Immature natural killer cell (primary cell): ENCODE measurements at regions not wholly inside any gene's neighbourhood (a gene's known extent, or its start where the extent isn't known, plus 50 kb on each side); places are given as distances from the start of the nearest gene placed in this dataset.
A peak's percentile ranks its signal among the peaks of the same experiment; 100 is the strongest.

Experiments
- DNase-seq, 3 donors: peaks; one replicate each; pipeline ENCODE4 v3.0.0; 2022; ENCODE audit warnings: mixed read lengths in 1 of 3
- H3K27ac Mint-ChIP-seq, 6 donors: one replicate each; pipeline ENCODE4 v1.8.0; 2020; ENCODE audit warnings: mixed read lengths in 6 of 6, mild to moderate bottlenecking in 5 of 6, inconsistent platforms in 4 of 6, moderate library complexity in 3 of 6
- H3K27me3 Mint-ChIP-seq, 3 donors: one replicate each; pipeline ENCODE4 v1.8.0; 2020 to 2021; ENCODE audit warnings: low read depth in 3 of 3, mild to moderate bottlenecking in 3 of 3, mixed read lengths in 3 of 3, moderate library complexity in 3 of 3, inconsistent platforms in 1 of 3
- H3K36me3 Mint-ChIP-seq, 3 donors: one replicate each; pipeline ENCODE4 v1.8.0; 2020; ENCODE audit warnings: mixed read lengths in 3 of 3, inconsistent platforms in 2 of 3, mild to moderate bottlenecking in 2 of 3
- H3K4me1 Mint-ChIP-seq, 2 donors: one replicate each; pipeline ENCODE4 v1.8.0; 2020; ENCODE audit warnings: inconsistent platforms in 2 of 2, mild to moderate bottlenecking in 2 of 2, mixed read lengths in 2 of 2, moderate library complexity in 1 of 2
- H3K4me3 Mint-ChIP-seq, 5 donors: one replicate each; pipeline ENCODE4 v1.8.0; 2020; ENCODE audit warnings: mild to moderate bottlenecking in 5 of 5, mixed read lengths in 5 of 5, inconsistent platforms in 3 of 5, moderate library complexity in 3 of 5
- H3K9me3 Mint-ChIP-seq, 6 donors: one replicate each; pipeline ENCODE4 v1.8.0; 2020; ENCODE audit warnings: mild to moderate bottlenecking in 6 of 6, mixed read lengths in 6 of 6, inconsistent platforms in 4 of 6, moderate library complexity in 3 of 6

- Mint-ChIP-seq H3K27ac (peak overlapping the region; percentile 79 to 97 (median 92)), H3K4me1 (peaks cover 42 to 73% of the 10 kb centered on the region in 2 donors), H3K4me3 (peak overlapping the region; percentile 78 to 87 (median 84)), H3K9me3 (no peaks in the 10 kb centered on the region), H3K27me3 (peaks cover 0 to 16% (median 6%) of the 10 kb centered on the region in 3 donors), H3K36me3 (no peaks in the 10 kb centered on the region)
- peak in 1 of 3 donors; percentile 15 for DNase-seq
These were observed 81.5 kb upstream of the PPARA start for GRCh38 chr22:46068593-46069491.

DNA sequence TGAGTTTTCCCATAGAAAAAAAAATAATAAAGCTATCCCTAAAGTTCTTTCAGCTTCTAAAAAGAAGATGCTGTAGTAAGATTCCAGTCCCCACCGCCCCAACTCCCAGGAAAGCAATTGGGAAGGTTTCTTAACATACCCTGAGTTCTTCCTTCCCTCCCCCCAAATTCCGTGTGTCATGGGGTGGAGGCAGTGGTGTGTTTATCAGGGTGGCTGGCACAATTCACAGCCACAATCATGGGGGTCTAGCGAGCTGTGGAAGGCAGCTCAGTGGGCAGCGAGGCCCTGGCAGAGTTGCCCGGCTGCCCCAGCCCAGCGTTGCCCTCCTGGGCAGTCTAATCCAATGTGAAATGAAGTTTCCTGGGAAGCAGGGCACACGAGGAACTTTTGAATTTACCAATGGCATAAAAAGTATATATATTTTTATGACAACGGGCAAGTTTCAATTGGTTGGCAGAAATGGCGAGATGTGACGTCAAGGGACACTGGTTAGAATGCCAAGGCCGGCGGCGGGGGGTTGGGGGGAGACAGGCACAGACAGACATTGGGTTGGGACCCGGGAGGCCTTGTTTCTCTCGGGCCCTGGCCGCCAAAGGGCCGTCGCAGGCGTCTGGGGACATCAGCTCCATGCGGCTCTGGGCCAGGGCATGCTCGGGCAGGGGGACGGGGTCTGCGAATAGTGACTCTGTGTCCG, 80.7 kb upstream of the PPARA start:
- Mint-ChIP-seq H3K4me3 (peak overlapping the region; percentile 78 to 87 (median 84)), H3K27me3 (peaks cover 0 to 16% (median 6%) of the 10 kb centered on the region in 3 donors), H3K9me3 (no peaks in the 10 kb centered on the region), H3K36me3 (no peaks in the 10 kb centered on the region), H3K27ac (peak overlapping the region; percentile 79 to 97 (median 92)), H3K4me1 (peaks cover 49 to 76% of the 10 kb centered on the region in 2 donors)
- DNase-seq, result peak; percentile 41 to 59 (median 56)

GRCh38 chr22:46070215-46070802, 80.0 kb upstream of the PPARA start:
- Mint-ChIP-seq H3K9me3 (no peaks in the 10 kb centered on the region), H3K4me1 (peaks cover 51 to 76% of the 10 kb centered on the region in 2 donors), H3K27me3 (peaks cover 0 to 16% (median 6%) of the 10 kb centered on the region in 3 donors), H3K27ac (peak overlapping the region in 4 of 6 donors; percentile 79 to 90 (median 83)), H3K4me3 (peak overlapping the region; percentile 78 to 87 (median 84)), H3K36me3 (no peaks in the 10 kb centered on the region)
- no peak for DNase-seq

DNA sequence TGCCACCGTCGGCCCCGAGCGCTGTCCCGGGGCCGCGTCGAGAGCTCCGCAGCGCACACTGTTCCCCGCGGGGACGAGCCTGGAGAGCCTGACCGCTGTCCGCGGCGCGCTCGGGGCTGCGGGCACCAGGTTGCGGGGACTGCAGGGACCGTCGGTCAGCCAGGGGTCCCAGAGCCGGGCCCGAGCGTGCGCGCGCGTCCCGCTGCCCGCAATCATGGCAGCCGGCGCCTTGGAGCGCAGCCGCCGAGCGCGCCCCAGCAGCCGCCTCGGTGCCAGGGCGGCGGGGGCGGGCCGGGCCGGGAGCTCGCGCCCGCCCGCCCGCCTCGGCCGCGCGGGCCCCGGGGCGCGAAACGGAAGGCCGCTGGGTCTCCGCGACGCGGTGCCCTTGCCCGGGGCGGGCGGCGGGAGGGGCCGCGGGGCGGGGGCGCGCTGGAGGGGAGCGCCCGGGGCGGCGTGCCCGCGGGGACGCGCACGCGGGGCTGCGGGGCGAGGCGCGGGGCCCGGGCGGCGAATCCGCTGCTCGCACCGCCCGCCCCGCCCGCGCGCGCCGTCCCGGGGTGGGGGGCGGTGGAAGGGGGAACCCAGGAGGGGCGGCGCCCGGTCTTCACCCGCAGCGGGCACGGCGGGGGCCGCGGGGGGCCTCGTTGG, 79.4 kb upstream of the PPARA start:
- H3K4me3 Mint-ChIP-seq, result peak overlapping the region in 2 of 5 donors; percentile 78 to 84
- H3K27ac Mint-ChIP-seq, result no peak overlapping the region
- peaks cover 0 to 16% (median 6%) of the 10 kb centered on the region in 3 donors for H3K27me3 Mint-ChIP-seq
- H3K9me3 Mint-ChIP-seq, result no peaks in the 10 kb centered on the region
- H3K36me3 Mint-ChIP-seq, result no peaks in the 10 kb centered on the region
- DNase-seq, result peak; percentile 49 to 55 (median 53)
- peaks cover 57 to 76% of the 10 kb centered on the region in 2 donors for H3K4me1 Mint-ChIP-seq

- H3K36me3 Mint-ChIP-seq, result no peaks in the 10 kb centered on the region
- peak overlapping the region in 2 of 6 donors; percentile 58 to 77 for H3K27ac Mint-ChIP-seq
- peaks cover 0 to 16% (median 8%) of the 10 kb centered on the region in 3 donors for H3K27me3 Mint-ChIP-seq
- H3K4me1 Mint-ChIP-seq, result peaks cover 60 to 76% of the 10 kb centered on the region in 2 donors
- peak overlapping the region; percentile 73 to 86 (median 81) for H3K4me3 Mint-ChIP-seq
- H3K9me3 Mint-ChIP-seq, result no peaks in the 10 kb centered on the region
- DNase-seq, result peak; percentile 39 to 42 (median 40)
These were observed 78.7 kb upstream of the PPARA start for GRCh38 chr22:46071451-46072109.

DNA sequence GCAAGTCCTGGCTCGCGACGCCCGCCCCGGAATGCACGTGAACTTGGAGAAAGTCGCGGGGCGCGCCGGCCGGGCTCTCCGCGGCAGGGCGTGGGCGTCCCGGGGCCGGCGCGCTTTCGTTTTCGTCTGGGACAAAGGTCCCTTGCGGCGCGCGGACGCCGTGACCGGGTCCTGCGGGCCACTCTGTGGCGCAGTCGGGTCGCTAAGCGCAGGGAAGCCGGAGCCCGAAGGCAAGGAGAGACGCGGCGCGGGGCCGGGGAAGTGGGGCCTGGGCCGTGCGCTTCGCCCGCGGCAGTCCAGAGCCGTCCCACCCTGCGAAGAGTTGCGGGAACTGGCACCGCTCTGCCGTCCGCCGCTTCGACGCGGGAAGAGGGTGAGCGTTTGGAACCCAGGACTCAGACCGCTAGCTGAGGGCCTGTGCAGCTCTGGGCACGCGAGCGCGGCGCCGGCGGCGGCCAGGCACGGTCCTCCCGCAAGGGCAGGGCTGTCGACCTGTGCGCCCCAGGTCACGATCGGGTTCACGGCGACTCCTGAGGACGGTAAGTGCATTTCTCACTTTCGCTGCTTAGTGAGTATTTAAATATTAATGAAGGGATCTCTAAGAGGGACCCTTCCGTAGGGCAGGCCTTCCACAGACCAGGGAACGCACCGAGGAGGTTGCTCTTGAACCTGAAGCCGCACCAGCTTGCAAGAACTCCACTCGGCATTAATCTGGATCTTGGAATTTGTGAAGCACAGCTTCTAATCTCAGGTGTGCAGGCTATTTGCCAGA, 78.0 kb upstream of the PPARA start:
- Mint-ChIP-seq H3K36me3 (no peaks in the 10 kb centered on the region), H3K27ac (peak overlapping the region; percentile 29 to 81 (median 64)), H3K27me3 (peaks cover 0 to 16% (median 8%) of the 10 kb centered on the region in 3 donors), H3K9me3 (no peaks in the 10 kb centered on the region), H3K4me1 (peaks cover 54 to 76% of the 10 kb centered on the region in 2 donors), H3K4me3 (peak overlapping the region; percentile 81 to 85 (median 83))
- peak; percentile 35 to 53 (median 51) for DNase-seq

DNA sequence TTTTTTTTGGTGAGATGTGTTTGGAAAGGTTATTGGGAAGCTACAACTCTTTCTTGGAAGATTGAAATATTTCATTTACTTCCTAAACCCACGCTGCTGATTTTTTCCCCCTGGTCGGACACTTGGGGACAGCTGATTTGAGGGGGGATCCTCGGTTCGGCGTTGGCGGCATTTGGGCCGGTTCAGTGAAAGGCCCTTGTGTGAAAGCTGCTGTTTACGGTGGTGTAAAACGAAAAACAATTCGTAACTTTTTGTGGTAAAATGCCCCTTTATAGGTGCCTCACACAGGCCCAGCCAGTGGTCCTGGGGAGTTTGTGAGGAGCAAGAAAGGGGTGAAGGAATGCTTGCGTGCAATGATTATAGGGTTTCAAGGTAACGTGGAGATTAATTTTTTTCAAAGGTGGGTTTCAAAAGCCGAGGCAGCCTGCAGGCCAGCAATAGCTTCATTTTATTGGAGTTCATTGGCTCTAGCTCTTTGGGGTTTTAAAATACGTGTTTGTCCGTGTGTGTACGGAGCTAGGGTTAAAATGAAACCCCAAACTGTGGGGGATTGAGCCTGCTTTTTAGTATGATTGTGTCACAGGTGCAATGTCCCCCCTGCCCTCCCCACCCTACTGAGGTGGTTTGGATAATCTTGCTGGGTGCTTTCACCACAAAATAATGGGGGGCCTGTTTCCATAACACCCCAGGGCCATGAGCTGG, 77.2 kb upstream of the PPARA start:
- peaks cover 0 to 16% (median 8%) of the 10 kb centered on the region in 3 donors for H3K27me3 Mint-ChIP-seq
- H3K27ac Mint-ChIP-seq, result peak overlapping the region; percentile 10 to 90 (median 68)
- no peaks in the 10 kb centered on the region for H3K9me3 Mint-ChIP-seq
- peak overlapping the region; percentile 81 to 85 (median 83) for H3K4me3 Mint-ChIP-seq
- DNase-seq, result no peak
- H3K4me1 Mint-ChIP-seq, result peaks cover 52 to 72% of the 10 kb centered on the region in 2 donors
- no peaks in the 10 kb centered on the region for H3K36me3 Mint-ChIP-seq

GRCh38 chr22:46073683-46074504, 76.4 kb upstream of the PPARA start:
- Mint-ChIP-seq H3K27me3 (peaks cover 0 to 16% (median 7%) of the 10 kb centered on the region in 3 donors), H3K4me3 (peak overlapping the region; percentile 59 to 85 (median 82)), H3K4me1 (peaks cover 48 to 64% of the 10 kb centered on the region in 2 donors), H3K27ac (peak overlapping the region in 4 of 6 donors; percentile 40 to 73 (median 50)), H3K36me3 (no peaks in the 10 kb centered on the region), H3K9me3 (no peaks in the 10 kb centered on the region)
- DNase-seq, result no peak

GRCh38 chr22:46074771-46075551, 75.4 kb upstream of the PPARA start:
- Mint-ChIP-seq H3K4me1 (peaks cover 37 to 54% of the 10 kb centered on the region in 2 donors), H3K4me3 (peak overlapping the region; percentile 51 to 59 (median 57)), H3K9me3 (no peaks in the 10 kb centered on the region), H3K27me3 (peaks cover 0 to 8% (median 2%) of the 10 kb centered on the region in 3 donors), H3K36me3 (no peaks in the 10 kb centered on the region), H3K27ac (peak overlapping the region; percentile 13 to 85 (median 59))
- no peak for DNase-seq

DNA sequence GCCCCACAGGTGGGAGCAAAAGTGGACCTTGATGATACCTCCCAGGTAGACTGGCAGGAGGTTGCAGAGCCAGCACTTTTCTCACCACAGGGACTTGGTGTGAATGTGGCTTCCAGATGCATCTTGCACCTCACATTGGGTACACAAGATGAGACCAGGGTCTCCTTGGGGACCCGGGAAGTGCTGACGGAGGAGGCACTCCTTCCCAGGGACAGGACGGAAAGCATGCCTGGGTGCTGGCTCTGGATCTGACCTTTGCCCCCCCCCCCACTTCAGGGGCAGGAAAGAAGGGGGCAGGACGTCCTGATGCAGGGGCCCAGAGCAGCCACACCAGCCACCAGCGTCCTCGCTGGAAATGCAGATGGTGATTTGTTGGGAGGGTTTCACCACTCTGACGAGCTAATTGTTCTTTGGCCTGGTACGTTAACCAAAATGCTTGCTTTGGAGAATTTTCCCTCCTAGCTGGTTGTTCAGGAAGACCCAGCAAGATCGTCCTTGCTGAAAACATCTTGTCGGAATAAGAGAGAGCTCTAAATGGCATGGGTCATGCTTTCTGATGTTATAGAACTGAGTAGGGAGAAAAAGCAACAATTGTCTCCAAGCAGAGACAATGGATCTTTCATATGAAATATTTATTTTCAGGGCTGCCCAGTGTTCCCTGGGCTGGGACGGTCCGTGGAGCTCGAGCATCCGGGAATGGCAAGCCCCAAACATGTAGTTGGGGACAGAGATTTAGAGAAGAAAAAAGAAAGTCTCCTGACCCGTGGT, 74.4 kb upstream of the PPARA start:
- peaks cover 0 to 8% (median 2%) of the 10 kb centered on the region in 3 donors for H3K27me3 Mint-ChIP-seq
- peaks cover 40 to 54% of the 10 kb centered on the region in 2 donors for H3K4me1 Mint-ChIP-seq
- peak overlapping the region in 1 of 6 donors; percentile 56 for H3K27ac Mint-ChIP-seq
- no peaks in the 10 kb centered on the region for H3K36me3 Mint-ChIP-seq
- H3K9me3 Mint-ChIP-seq, result no peaks in the 10 kb centered on the region
- peak overlapping the region in 3 of 5 donors; percentile 10 to 55 (median 39) for H3K4me3 Mint-ChIP-seq
- DNase-seq, result no peak
